Body of pancreas (tissue), 4 donors: ENCODE measurements at regions not wholly inside any gene's neighbourhood (a gene's known extent, or its start where the extent isn't known, plus 50 kb on each side); places are given as distances from the start of the nearest gene placed in this dataset.

Source experiments
- ATAC-seq: fragments of 150-250 bp; one replicate; pipeline ENCODE4 v1.9.1; 2016
- DNase-seq, 4 donors: peaks; one replicate each; pipeline ENCODE4 v3.0.0-alpha.2; 2019
- H3K27ac ChIP-seq, 4 donors: fragments of 200-600 bp; sonication (generic); 1 replicate in 3 of 4; 2 replicates in 1 of 4; pipeline versions ENCODE4 v1.5.1 to v1.6.1; 2016 to 2019; ENCODE audit warnings: mild to moderate bottlenecking in 1 of 4, mixed read lengths in 1 of 4, moderate library complexity in 1 of 4
- H3K27me3 ChIP-seq, 2 donors: fragments of 200-600 bp; sonication (generic); one replicate each; pipeline ENCODE4 v1.6.0; 2016; ENCODE audit warnings: mild to moderate bottlenecking in 1 of 2
- H3K36me3 ChIP-seq, 2 donors: fragments of 200-600 bp; sonication (generic); replicated peaks in 1 of 2; 2 replicates each; pipeline ENCODE4 v1.5.1; 2016; ENCODE audit warnings: low read depth in 2 of 2; ENCODE audit not compliant: insufficient read depth in 1 of 2
- H3K4me1 ChIP-seq: fragments of 200-600 bp; sonication (generic); one replicate; pipeline ENCODE4 v1.6.0; 2016
- H3K4me3 ChIP-seq, 2 donors: fragments of 200-600 bp; sonication (generic); 1 replicate in 1 of 2; 2 replicates in 1 of 2; pipeline ENCODE4 v1.5.1; 2016 to 2019
- H3K9me3 ChIP-seq, 3 donors: fragments of 200-600 bp; sonication (generic); 1 replicate in 2 of 3; 2 replicates in 1 of 3; pipeline ENCODE4 v1.5.1; 2016
- CTCF ChIP-seq, 7 experiments: fragments of 450-650 bp in 4 of 7; fragments of 200-600 bp in 3 of 7; sonication (generic) in 3 of 7; IDR thresholded peaks; one replicate each; pipeline ENCODE4 v1.5.1; 2016 to 2019; ENCODE audit warnings: antibody characterized with exemption in 7 of 7
- POLR2A ChIP-seq, 3 donors: fragments of 450-650 bp; IDR thresholded peaks; one replicate each; pipeline ENCODE4 v1.6.1; 2016; ENCODE audit warnings: antibody characterized with exemption in 3 of 3, mild to moderate bottlenecking in 2 of 3
- WGBS, 2 donors: methylation state at CpG; one replicate each; pipeline ENCODE4 v1.1.5; 2017; 5-methylcytosine and 5-hydroxymethylcytosine counted together
- intact Hi-C: fragments of 100-400 bp; cut with DNase I; formaldehyde crosslinking; loops from one replicate; pipeline ENCODE4 v1.15.1; 2023

DNA sequence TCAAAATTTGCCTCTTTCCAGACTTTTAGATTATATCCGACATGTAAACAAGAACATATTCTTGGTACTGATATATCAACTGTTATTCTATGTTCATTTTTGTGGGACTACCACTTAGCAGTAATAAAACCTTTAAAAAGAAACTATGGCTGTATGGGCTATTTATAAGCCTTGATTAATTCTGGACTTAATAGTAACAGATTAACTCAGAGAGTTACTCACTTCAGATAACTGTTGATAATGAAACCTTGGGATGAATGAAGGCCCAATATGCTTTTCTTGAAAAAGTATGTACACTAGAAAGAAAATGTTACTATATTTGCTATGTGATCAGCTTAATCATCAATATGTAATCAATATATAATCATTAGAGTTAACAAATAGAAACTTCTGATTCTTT, 595.9 kb upstream of the BOD1L1 start:
- H3K27me3 ChIP-seq: no peaks in the 10 kb centered on the region
- TF ChIP-seq CTCF (IDR thresholded peaks at IDR 0.05) (no peak), POLR2A (IDR thresholded peaks at IDR 0.05) (no peak)
- H3K9me3 ChIP-seq: no peaks in the 10 kb centered on the region
- H3K36me3 ChIP-seq: no peaks in the 10 kb centered on the region
- H3K27ac ChIP-seq: no peak overlapping the region
- no peak for ATAC-seq
- DNase-seq: no peak
- intact Hi-C loops: no loop called here
- H3K4me1 ChIP-seq: peaks cover 11% of the 10 kb centered on the region
- no peak overlapping the region for H3K4me3 ChIP-seq
- WGBS, 2 donors: 87 to 91% methylated on average over 1 of the region's 1 CpG

GRCh38 chr4:14225688-14226207, 598.2 kb upstream of the BOD1L1 start:
- WGBS, 2 donors: 80 to 81% methylated on average over 3 of the region's 3 CpGs
- TF ChIP-seq POLR2A (IDR thresholded peaks at IDR 0.05): no peak
- no peak for TF ChIP-seq CTCF (IDR thresholded peaks at IDR 0.05)
- no peaks in the 10 kb centered on the region for H3K36me3 ChIP-seq
- intact Hi-C loops: no loop called here
- no peaks in the 10 kb centered on the region for H3K27me3 ChIP-seq
- peaks cover 11% of the 10 kb centered on the region for H3K4me1 ChIP-seq
- DNase-seq (no peak), ATAC-seq (no peak)
- H3K4me3 ChIP-seq: no peak overlapping the region
- H3K9me3 ChIP-seq: no peaks in the 10 kb centered on the region
- no peak overlapping the region for H3K27ac ChIP-seq

GRCh38 chr4:14233126-14233525, 605.6 kb upstream of the BOD1L1 start:
- ATAC-seq (no peak), DNase-seq (no peak)
- 6 to 23% methylated on average over 1 of the region's 1 CpG for WGBS, 2 donors
- no peak overlapping the region for H3K4me3 ChIP-seq
- no peak for TF ChIP-seq POLR2A (IDR thresholded peaks at IDR 0.05)
- TF ChIP-seq CTCF (IDR thresholded peaks at IDR 0.05): no peak
- H3K9me3 ChIP-seq: no peaks in the 10 kb centered on the region
- H3K27ac ChIP-seq: no peak overlapping the region
- H3K27me3 ChIP-seq: no peaks in the 10 kb centered on the region
- intact Hi-C loops: no loop called here
- no peaks in the 10 kb centered on the region for H3K4me1 ChIP-seq
- no peaks in the 10 kb centered on the region for H3K36me3 ChIP-seq

DNA sequence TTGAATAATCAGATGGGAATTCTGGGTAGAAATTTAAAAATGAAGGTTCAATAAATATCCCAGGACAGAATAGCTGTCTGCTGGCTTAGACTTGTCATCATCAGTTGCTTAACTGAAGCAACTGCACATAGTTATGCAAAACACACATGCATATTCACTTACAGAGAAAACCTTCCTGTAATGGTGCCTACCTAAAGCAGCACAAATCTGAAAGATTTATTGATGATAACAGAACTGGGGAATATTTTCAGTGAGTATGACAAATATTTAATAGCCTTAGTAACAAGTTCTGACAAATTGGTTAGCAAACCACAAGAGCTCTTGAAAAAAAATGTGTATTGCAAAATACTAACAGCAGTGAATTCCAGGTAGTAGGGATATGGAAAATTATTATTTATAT, 606.8 kb upstream of the BOD1L1 start:
- H3K4me3 ChIP-seq: no peak overlapping the region
- DNase-seq (no peak), ATAC-seq (no peak)
- no peaks in the 10 kb centered on the region for H3K9me3 ChIP-seq
- H3K27ac ChIP-seq: no peak overlapping the region
- H3K36me3 ChIP-seq: no peaks in the 10 kb centered on the region
- H3K27me3 ChIP-seq: no peaks in the 10 kb centered on the region
- intact Hi-C loops: no loop called here
- TF ChIP-seq POLR2A (IDR thresholded peaks at IDR 0.05) (no peak), CTCF (IDR thresholded peaks at IDR 0.05) (no peak)
- no peaks in the 10 kb centered on the region for H3K4me1 ChIP-seq

GRCh38 chr4:14236359-14236758, 608.8 kb upstream of the BOD1L1 start:
- 75 to 80% methylated on average over 2 of the region's 2 CpGs for WGBS, 2 donors
- H3K27ac ChIP-seq: no peak overlapping the region
- ATAC-seq: no peak
- no peak for DNase-seq
- H3K4me3 ChIP-seq: no peak overlapping the region
- no peaks in the 10 kb centered on the region for H3K4me1 ChIP-seq
- H3K27me3 ChIP-seq: no peaks in the 10 kb centered on the region
- TF ChIP-seq CTCF (IDR thresholded peaks at IDR 0.05) (no peak), POLR2A (IDR thresholded peaks at IDR 0.05) (no peak)
- H3K9me3 ChIP-seq: no peaks in the 10 kb centered on the region
- no peaks in the 10 kb centered on the region for H3K36me3 ChIP-seq
- intact Hi-C loops: no loop called here
